ENCODE measurements at regions not wholly inside any gene's neighbourhood (a gene's known extent, or its start where the extent isn't known, plus 50 kb on each side); places are given as distances from the start of the nearest gene placed in this dataset.
"Not testable (repeated sequence)": the region's sequence is repeated elsewhere in the genome, so short reads cannot be mapped to it uniquely, and the experiment has no call there.

DNA sequence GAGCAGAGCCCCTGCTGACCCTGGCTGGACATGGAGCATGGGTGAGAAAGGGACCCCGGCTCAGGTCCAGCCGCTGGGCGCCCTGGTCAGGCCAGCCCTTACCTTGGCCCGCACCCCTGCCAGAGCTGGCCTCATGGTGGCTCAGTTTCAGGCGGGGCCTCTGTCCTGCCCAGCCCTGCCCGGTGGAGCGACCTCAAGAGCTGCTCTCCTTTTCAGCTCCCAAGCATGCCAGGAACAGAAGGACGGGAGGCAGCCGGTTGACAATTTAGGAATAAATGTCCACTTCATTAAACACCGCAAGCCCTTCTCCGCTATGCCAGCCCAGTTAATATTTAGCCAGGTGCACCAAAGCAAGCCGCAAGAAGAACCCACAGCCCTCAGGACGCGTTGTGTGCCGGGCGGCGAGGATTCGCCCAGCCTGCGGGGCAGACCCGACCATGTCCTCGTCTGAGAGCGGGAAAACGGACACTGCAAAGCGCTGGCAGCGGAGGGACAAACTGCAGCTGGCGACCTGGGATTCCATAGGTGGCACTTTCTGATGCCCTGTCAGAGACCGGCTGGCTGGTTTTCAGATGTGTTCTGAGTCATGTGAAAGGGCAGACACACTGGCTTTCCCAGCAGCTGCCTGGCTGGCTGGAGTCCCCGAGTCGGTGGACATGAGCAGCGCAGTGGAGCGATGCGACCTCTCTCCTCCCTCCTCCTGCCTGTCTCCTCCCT, 221.9 kb downstream of the TTLL2 start:
- no peak for DNase-seq

DNA sequence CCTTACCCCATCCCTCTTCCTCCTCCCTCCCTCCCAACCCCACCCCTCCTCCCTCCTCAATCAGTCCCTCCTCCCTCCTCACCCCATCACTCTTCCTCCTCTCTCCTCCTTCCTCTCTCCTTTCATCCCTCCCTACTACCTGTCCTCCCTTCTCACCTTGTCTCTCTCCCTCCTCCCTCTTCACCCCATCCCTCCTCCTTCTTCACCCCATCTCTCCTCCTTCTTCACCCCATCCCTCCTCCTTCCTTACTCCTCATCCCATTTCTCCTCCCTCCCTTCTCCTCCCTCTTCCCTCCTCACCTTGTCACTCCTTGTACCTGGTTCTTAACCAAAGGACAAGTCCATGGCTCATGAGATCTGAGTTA, 222.4 kb downstream of the TTLL2 start:
- DNase-seq: no peak

DNA sequence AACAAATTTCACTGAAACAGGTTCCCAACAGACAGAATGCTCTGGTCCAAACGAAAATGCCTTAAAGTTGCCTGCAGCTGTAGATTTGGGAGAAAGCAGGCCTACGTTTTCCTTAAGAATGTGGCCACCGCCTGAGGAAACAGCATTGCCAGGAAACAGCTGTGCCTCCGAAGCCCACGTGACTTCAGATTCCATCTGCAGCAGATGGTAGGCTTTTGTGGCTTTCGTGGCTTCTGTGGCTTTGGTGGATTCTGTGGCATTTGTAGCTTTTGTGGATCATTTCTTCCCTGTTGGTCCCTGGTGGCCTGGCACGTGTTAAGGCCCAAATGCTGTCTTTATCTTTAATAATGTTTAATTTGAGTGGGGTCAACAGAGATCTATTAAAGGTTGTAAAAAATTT, 222.9 kb downstream of the TTLL2 start:
- DNase-seq: no peak

DNA sequence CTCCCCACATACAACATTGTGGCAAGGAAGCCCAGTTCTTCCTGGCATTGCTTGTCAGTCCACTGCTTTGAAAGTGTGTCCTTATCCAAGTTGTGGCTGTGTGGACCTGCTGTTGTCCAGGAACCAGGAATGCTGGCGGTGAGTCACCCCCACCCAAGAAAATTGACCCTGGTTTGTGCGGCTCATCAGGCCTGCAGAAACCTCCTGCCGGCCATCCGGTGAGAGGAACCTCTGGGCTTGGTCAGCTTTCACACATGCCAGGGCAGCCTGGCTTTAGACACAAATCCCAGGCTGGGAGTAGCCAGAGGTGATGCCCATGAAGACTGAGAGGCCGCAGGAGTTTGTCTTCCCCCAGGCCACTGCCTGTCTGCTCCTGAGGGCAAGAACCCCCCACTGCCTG, 223.6 kb downstream of the TTLL2 start:
- no peak for DNase-seq

DNA sequence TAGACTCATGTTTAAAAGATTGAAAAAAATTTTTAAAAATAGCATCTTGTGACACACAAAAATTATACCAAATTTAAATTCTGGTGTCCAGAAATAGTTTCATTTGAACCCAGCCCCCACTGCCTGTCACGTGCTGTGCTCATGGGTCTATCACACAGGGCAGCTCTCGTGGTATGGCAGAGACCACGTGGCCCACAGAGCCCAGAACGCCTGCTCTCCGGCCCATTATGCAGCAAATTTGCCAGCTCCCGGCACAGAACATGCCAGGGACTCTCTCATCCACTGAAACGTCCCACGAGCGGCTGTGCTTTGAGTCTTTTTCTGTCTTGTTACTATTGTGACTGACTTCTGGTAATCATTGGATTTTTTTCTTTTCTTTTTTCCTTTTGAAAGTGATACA, 224.3 kb downstream of the TTLL2 start:
- no peak for DNase-seq

DNA sequence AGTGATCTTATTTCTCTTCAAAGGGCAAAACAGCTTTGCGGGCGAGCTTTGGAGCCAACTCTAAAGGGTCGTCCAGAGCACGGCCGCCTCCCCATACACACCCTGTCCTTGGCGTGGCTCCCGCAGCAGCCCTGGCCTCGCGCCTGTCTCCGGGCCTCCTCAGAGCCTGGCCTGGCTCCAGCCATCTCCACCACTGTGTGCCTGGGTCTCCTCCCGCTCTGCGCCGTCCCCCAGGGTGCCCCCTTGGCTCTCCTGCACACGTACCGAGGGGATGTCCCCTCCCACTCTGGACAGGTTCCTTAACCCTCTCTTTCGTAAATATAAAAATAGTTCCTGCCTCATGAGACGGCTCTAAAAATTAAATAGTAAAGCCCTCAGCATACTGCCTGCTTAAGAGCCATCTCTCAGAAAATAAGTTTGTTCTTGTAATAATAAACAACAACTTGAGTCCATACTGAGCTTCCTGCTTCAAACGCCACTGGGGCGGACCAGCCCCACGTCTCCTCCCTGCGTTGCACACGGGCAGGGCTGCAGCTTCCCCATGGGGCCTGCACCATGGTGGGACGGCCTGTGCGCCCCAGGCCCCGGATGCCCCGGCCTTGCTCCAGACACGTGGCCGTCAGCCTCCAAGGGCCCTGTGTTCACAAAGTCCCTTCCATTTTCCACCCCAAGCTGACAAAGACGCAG, 226.2 kb downstream of the TTLL2 start:
- DNase-seq: peak; percentile 79 to 82

DNA sequence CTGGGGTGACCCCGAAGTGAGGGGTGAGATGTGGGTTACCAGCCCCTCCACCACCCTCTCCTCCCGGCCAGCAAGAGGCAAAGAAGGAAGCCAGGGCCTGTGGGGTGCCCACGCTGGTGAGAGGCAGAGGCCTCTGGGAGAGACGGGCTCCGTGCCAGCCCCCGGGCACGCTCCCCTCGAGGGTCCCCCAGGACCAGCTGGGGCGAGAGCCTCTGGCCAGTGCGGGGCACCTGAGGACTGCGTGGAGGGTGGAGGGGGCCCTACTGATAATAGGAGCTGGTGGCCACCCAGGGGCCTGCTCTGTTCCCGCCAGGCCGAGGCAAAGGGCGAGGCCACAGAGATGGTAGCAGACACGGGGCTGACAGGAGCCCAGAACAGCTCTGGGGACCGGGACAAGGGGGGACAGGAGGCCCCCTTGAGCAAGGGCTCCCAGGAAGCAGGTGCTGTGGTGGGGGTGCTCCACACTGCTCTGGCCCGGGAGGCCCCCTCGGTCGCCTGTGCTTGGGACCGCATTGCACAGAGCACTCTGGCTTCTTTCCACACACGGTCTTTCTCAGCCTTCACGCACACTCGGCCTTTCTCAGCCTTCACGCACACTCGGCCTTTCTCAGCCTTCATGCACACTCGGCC, 226.9 kb downstream of the TTLL2 start:
- DNase-seq: no peak

DNA sequence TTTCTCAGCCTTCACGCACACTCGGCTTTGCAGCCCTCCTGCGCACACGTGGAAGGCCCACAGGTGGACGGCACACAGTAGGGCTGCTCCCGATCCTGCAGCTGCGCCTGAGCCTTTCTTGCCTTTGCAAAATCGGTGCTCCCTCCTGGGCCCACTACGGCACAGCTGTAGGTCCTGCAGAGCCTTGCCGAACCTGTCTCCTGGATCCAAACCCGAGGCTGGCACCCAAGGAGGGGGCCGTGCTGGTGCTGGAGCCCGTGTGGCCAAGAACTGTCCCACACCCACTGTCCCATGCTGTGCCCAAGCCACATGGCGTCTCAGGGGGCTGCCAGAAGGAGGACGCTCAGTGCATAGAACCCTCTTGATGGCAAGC, 227.4 kb downstream of the TTLL2 start:
- no peak for DNase-seq

DNA sequence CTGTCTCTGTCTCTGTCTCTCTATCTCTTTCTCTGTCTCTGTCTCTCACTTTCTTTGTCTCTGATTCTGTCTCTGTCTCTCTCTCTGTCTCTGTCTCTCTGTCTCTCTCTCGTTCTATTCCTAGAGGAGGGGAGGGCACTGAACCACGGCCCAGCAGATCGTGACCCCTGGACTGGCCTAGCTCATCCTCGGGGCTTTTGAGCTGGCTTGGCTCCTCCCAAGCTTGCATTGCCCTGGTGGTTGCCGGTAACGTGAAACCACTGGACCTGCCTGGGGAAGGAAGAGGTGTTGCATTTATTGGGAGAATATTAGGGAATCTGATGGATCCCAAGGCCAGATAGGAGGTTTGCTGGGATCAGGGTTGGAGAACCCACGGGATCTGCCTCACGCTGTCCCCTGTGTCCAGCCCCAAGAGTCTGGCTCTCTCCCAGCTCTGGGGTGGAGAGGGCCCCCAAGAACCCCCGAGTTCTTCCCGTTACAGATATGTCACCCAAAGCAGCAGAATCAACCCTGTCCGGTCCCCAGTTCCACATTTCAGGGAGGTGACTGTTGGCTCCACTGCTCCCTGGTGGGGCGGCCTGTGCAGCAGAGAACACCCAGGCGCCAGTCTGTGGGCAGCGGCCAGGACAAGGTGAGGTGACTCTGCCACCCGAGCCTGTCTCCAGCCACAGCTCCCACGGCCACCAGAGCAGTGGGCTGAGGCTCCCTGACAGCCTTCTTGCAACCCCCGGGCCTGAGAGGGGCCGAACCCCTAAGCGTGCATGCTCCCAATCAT, 228.3 kb downstream of the TTLL2 start:
- DNase-seq: no peak

DNA sequence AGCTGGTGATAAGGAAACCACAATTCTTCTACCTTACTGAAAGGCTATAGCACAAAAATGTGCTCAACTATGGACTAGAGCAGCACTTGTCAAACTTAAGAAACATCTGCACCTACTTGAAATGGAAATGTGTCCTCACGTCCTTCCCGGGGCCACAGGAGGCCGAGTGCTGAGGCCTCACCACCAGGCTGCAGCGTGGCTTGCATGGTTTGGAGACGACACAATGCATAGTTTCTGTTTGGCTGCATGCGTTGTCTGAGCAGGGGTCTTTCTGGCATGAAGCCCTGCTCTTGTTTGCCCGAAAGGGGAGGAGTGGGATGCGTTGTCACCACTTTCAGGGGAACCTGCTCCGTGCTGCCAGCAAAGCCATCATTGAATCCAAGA, 228.8 kb downstream of the TTLL2 start:
- no peak for DNase-seq

DNA sequence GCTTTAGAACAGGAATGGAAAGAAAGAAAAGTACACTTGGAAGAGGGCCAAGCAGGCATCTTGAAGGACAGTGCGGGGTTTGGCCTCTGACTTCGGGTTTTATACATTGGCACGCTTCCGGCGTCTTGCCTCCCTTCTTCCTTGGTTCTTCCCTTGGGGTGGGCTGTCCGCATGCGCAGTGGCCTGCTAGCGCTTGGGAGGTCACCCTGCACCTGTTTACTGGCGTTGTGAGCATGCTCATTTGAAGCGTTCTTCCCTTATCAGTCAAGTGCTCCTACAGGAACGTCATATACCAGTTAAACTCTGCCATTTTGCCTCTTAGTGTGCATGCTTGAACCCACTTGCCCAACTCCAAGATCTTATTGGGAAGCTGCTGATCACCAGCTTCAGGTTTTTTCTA, 230.0 kb downstream of the TTLL2 start:
- DNase-seq: no peak

DNA sequence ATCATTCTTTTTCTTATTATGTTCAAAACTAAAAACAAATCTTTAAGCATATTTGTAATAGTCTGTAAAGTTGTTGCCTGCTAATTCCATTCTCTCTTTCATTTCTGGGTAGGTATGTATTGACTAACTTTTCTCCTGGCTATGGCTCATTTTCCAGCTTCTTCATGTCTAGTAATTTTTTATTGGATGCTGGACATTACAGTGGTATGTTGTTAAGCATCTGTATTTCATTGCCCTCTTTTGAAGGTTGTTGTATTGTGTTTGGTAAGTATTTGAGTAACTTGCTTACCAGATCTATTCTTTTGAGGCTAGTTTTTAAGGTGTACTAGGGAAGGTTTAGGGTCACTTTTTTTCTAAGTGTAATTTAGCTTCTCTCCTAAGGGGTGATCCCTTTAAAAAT, 230.9 kb downstream of the TTLL2 start:
- DNase-seq: no peak

DNA sequence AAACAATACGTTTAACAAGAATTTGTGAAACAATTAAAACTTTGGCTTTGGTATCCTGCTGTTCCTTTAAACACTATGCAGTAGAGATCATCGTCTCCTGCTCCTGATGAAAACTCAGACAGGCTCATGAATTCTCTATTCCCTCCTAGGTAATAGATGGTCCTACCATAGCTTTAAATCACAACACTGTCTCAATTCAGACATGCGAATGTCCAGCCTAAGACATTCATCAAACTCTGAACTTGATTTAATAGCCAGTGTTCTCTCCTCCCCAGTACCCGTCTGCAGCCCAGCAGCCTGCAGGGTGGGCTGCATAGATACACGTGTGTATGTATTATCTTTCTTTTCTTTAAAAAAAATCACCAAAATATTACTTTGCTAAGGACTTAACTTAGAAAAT, 232.8 kb downstream of the TTLL2 start:
- DNase-seq: no peak

DNA sequence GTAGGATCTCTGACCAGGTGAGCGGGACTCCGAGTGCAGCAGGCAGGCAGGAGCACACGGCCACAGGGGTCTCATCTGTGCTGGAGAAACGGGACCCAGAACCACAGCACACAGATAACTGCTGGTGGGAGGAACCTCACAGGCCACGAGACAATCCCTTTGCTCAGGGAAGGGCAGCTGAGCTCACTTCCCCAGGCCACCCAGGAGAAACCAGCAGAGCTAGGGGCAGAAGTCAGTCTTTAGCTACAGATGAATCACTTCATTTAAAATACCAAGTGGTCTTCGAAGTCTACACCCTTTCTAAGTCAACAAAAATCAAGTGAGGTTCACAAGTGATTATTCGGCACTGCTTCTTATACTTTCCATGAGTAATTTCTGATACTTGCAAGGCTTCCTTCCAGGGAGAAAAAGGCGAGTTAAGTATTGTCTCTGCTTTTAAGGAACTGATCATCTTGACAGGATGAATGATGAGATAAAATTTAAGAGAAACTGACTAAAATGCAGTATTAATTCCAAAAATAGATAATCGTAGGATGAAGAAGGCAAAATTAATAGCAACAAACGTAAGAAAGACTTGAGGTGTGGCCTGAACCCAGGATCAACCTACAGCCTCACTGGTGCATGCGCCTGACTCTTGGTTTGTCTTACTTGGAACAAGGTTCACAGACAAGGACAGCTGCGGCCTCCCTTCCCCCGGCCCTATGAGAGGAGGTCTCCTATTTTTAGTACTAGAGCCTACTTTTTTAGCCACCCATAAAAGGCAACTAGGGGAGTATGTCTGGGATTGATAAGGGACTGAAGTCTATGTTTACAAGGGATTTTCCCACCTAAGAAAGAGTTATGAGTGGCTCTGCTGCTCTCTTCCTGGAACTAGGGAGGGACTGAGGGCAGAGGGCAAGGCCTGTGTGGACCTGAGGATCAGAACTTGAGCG, 233.6 kb downstream of the TTLL2 start:
- no peak for DNase-seq

DNA sequence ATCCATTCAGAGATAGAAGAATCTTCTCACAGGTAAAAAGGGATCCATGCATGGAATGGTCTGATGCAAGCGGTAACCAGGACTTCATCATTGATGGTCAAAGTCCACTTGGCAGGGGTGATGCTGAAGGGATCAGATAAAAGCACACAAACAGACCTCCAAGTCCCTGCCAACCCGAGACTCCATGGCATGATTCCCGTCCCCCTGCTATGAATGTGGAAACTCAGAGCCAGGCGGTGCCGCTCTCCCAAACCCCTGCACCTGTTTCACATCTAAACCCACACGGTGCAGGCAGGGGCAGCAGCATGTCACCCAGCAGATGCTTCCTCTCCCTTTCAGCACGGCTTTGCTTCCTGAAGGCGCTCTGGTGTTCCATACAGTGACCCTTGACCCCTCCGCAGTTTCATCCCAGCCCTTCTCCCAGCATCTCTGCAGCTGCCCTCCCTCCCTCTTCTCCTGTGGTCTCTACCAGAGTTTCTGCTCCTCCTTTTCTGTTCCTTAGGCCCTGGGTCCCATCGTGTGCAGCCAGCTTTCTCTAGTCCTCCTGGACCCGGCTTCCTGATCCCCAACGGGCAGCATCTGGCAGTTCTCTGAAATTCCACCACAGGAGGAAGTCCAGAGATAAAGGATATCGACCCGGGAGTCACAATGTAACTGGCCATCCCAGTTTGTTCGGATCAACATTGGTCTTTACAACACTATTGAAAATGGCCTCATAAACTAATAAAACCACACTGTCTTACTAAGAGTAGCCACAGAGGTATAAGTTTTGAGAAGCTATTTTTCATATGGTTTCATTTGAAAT, 235.0 kb downstream of the TTLL2 start:
- no peak for DNase-seq

DNA sequence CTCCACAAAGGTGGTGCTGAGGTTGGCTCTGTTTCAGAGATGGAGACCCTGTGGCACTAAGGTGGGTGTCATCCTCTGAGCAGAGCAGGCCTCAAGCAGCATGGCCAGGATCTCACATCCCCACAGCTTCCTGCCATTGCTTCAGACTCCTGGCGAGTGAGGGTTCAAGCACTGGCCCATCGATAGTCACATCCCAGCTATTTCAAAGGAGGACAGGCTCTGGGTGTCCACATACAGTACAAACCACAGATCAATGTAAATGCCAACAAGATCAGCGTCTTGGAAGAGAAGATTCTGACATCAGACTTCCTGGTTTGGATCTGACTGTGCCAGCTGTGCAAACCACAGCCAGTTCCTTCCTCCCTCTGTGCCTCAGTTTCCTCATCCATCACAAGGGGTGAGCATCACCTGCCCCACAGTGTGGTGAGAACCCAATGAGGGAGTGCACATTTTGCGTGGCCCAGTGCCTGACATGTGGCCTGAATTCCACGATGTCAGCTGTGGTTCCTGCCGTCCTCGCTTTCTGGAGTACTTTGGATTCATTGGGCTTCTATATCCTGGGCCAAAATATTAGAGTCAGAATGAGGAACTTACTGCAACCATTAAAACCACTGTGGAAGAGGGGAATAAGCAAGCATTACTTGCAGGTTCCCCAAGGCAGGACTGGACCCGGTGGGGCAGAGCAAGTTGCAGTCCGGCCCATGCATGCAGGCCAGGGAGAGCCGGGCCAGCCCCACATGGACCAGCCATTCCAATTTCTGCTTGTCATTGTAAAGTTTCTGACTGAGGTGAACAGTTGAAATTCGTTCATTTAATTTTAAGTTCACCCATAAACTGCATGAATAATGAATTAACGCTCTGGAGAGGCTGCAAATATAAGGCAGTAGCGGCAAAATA, 236.0 kb downstream of the TTLL2 start:
- DNase-seq: no peak

DNA sequence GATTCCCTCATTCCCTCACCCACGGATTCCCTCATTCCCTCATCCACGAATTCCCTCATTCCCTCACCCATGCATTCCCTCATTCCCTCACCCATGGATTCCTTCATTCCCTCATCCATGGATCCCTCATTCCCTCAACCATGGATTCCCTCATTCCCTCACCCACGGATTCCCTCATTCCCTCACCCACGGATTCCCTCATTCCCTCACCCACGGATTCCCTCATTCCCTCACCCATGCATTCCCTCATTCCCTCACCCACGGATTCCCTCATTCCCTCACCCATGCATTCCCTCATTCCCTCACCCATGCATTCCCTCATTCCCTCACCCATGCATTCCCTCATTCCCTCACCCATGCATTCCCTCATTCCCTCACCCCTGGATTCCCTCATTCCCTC, 238.0 kb downstream of the TTLL2 start:
- DNase-seq: not testable (repeated sequence)

DNA sequence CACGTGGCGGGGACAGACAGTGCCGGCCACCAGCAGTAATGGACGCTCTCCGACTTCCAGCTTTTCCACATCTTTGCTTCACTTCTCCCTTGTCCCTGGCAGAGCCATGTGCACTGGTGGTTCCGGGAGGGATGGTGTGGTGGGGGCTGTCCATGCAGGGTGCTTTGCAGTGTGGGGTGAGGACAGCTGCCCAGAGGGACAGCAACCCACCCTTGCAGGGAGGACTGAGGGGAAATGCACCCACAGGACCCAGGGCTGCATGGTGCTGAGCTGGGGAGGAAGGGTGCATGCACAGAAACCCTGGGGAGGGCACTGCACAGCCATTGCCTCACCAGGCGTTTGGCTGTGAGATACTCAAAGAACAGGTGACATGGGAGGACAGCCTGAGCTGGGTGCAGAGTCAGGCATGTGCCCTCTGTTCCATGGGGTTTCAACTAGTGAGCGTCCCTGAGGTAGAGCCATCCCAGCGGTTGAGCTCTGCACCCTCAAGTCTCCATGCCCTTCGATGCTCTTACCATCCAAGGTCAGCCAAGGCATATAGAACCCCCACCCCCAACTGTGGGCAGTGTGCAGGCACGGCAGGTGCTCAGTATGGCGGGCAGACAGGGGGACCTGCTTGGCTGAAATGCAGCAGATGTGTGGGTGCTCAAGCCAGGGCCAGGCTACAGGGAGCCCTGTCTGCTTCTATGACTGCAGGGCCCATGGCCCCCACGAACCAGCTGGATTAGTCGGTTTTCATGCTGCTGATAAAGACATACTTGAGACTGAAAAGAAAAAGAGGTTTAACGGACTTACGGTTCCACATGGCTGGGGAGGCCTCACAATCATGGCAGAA, 239.7 kb downstream of the TTLL2 start:
- no peak for DNase-seq

DNA sequence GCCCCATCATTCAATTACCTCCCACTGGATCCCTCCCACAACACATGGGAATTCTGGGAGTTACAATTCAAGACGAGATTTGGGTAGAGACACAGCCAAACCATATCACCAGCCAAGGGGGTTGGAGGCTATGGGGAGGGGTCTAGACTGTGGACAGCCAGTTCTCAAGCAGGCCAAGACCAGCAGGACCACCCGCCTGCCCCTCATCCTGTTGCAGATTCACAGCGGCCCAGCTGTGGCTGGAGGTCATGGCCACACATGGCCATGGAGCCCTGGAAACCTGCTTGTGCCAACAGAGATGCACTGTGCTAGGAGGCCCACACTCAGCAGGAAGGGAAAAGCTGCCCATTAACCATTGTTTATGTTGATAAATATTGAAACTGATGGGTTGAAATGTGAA, 240.5 kb downstream of the TTLL2 start:
- DNase-seq: no peak
